ENCODE measurements at regions not wholly inside any gene's neighbourhood (a gene's known extent, or its start where the extent isn't known, plus 50 kb on each side); places are given as distances from the start of the nearest gene placed in this dataset.
"Not testable (repeated sequence)": the region's sequence is repeated elsewhere in the genome, so short reads cannot be mapped to it uniquely, and the experiment has no call there.

- not testable (repeated sequence) for TF ChIP-seq CTCF (IDR thresholded peaks at IDR 0.05; ENCODE audit: insufficient read depth, low read depth, low read length); EZH2 (IDR thresholded peaks at IDR 0.05; ENCODE audit: insufficient read depth, low read length)
Observed at GRCh38 chr15:26217043-26217442, 353.9 kb upstream of the ATP10A start.

All from astrocyte (in vitro differentiated cells and primary cell).